Panc1 (cell line): ENCODE measurements at regions not wholly inside any gene's neighbourhood (a gene's known extent, or its start where the extent isn't known, plus 50 kb on each side); places are given as distances from the start of the nearest gene placed in this dataset.

Experiments used
- ATAC-seq: fragments of 200-7000 bp; cut with Tn5 transposase; 2 replicates; pipeline ENCODE4 v1.9.1; 2020; ENCODE audit warnings: mild to moderate bottlenecking, moderate library complexity
- BruUV-seq: library from RNA; stranded (reverse); fragments of 400-500 nt; replicated peaks from 2 replicates; lab custom pipeline; 2021; lab: Mats Ljungman, UMichigan
- CTCF ChIA-PET: fragments of 300-600 bp; sonication (Branson Sonifier 250); formaldehyde crosslinking; loops from one replicate; lab custom pipeline; 2022; ENCODE audit warnings: antibody characterized with exemption; lab: Charles Lee
- POLR2A ChIA-PET: fragments of 300-600 bp; sonication (Branson Sonifier 250); formaldehyde crosslinking; loops from one replicate; lab custom pipeline; 2022; ENCODE audit warnings: antibody characterized with exemption; lab: Charles Lee
- DNase-seq: peaks from one replicate; pipeline ENCODE4 v3.0.0-alpha.2; 2010; ENCODE audit warnings: low read depth, low spot score
- H3K27ac ChIP-seq: 2 replicates; pipeline ENCODE4 v1.5.1; 2011; ENCODE audit warnings: mild to moderate bottlenecking, low read length, inconsistent platforms
- H3K27me3 ChIP-seq: fragments of 200-500 bp; sonication (Bioruptor generic); 2 replicates; pipeline ENCODE4 v1.6.0; 2014; ENCODE audit warnings: low read length, inconsistent platforms; ENCODE audit not compliant: control insufficient read depth, insufficient read depth
- H3K36me3 ChIP-seq: fragments of 200-500 bp; sonication (Bioruptor generic); 2 replicates; pipeline ENCODE4 v1.5.1; 2014; ENCODE audit warnings: inconsistent platforms, mild to moderate bottlenecking, low read length, moderate library complexity; ENCODE audit not compliant: control insufficient read depth, insufficient read depth
- H3K4me1 ChIP-seq: 2 replicates; pipeline ENCODE4 v1.5.1; 2011; ENCODE audit warnings: inconsistent platforms, mild to moderate bottlenecking, low read length, moderate library complexity; ENCODE audit not compliant: control insufficient read depth, insufficient read depth
- H3K4me3 ChIP-seq, 2 experiments: 2 replicates each; pipeline ENCODE4 v1.5.1; 2011 to 2012; ENCODE audit warnings: low read depth in 2 of 2, low read length in 2 of 2, mild to moderate bottlenecking in 2 of 2, inconsistent platforms in 1 of 2, moderate library complexity in 1 of 2
- H3K9me3 ChIP-seq: fragments of 200-500 bp; sonication (Bioruptor generic); 2 replicates; pipeline ENCODE4 v1.5.1; 2014; ENCODE audit warnings: low read depth, mild to moderate bottlenecking, inconsistent platforms, low read length, moderate library complexity; ENCODE audit not compliant: control insufficient read depth, insufficient read depth
- CTCF ChIP-seq: fragments of 450-650 bp; IDR thresholded peaks from 2 replicates; pipeline ENCODE4 v1.5.1; 2017; ENCODE audit warnings: mild to moderate bottlenecking
- POLR2AphosphoS5 ChIP-seq: IDR thresholded peaks from 2 replicates; pipeline ENCODE4 v1.6.1; 2012; ENCODE audit warnings: mild to moderate bottlenecking, low read depth, low read length, moderate library complexity
- REST ChIP-seq, 2 experiments: IDR thresholded peaks; 2 replicates each; pipeline ENCODE4 v1.6.1; 2011 to 2012; ENCODE audit warnings: low read depth in 2 of 2, control low read depth in 1 of 2, low read length in 1 of 2, mild to moderate bottlenecking in 1 of 2, moderate library complexity in 1 of 2; ENCODE audit not compliant: insufficient read depth in 1 of 2
- SIN3A ChIP-seq: IDR thresholded peaks from 2 replicates; pipeline ENCODE4 v1.6.1; 2012; ENCODE audit warnings: low read depth, mild to moderate bottlenecking, low read length, moderate library complexity, borderline replicate concordance; ENCODE audit not compliant: insufficient read depth
- TCF7L2 ChIP-seq: IDR thresholded peaks from 2 replicates; pipeline ENCODE4 v1.6.1; 2011; ENCODE audit warnings: mild to moderate bottlenecking, low read depth, low read length, inconsistent platforms
- in situ Hi-C: cut with HindIII; loops from 2 replicates; pipeline ENCODE4 v1.10.0; 2016; ENCODE audit warnings: low sequenced_read_pairs, low pct_unique_long_range_greater_than_20kb
- intact Hi-C: fragments of 100-400 bp; cut with micrococcal nuclease; formaldehyde crosslinking; loops from one replicate; pipeline ENCODE4 v1.10.0; 2022; ENCODE audit not compliant: unreplicated experiment

GRCh38 chr14:99116741-99117295 lies 155.2 kb downstream of the BCL11B start:
- DNase-seq (no peak), ATAC-seq (no peak)
- no peak overlapping the region for H3K4me3 ChIP-seq
- intact Hi-C loops (no loop called here), in situ Hi-C loops (no loop called here)
- ChIA-PET CTCF (no interaction called here), POLR2A (no interaction called here)
- no peaks in the 10 kb centered on the region for H3K9me3 ChIP-seq
- no peaks in the 10 kb centered on the region for H3K27me3 ChIP-seq
- TF ChIP-seq SIN3A, result no peak
- TF ChIP-seq POLR2AphosphoS5, result no peak
- no peak for TF ChIP-seq TCF7L2
- no peak for TF ChIP-seq CTCF
- no peak for TF ChIP-seq REST (IDR thresholded peaks at IDR 0.05; ENCODE audit: insufficient read depth in 1 of 2, low read depth in 2 of 2, low read length in 1 of 2)
- H3K27ac ChIP-seq, result no peak overlapping the region
- no TSS peak for BruUV-seq
- no peaks in the 10 kb centered on the region for H3K4me1 ChIP-seq
- H3K36me3 ChIP-seq, result no peaks in the 10 kb centered on the region

GRCh38 chr14:99117671-99118045 lies 154.3 kb downstream of the BCL11B start:
- TF ChIP-seq CTCF (no peak), TCF7L2 (no peak)
- CTCF ChIA-PET, result no interaction called here
- BruUV-seq, result no TSS peak
- H3K27me3 ChIP-seq, result no peaks in the 10 kb centered on the region
- intact Hi-C loops (no loop called here), in situ Hi-C loops (no loop called here)
- ATAC-seq (no peak), DNase-seq (no peak)
- no peak overlapping the region for H3K4me3 ChIP-seq
- no peaks in the 10 kb centered on the region for H3K4me1 ChIP-seq
- H3K9me3 ChIP-seq, result no peaks in the 10 kb centered on the region
- no peak overlapping the region for H3K27ac ChIP-seq
- POLR2A ChIA-PET, result no interaction called here
- H3K36me3 ChIP-seq, result no peaks in the 10 kb centered on the region
